T-helper 17 cell (primary cell): ENCODE measurements at regions not wholly inside any gene's neighbourhood (a gene's known extent, or its start where the extent isn't known, plus 50 kb on each side); places are given as distances from the start of the nearest gene placed in this dataset.
"Not testable (repeated sequence)": the region's sequence is repeated elsewhere in the genome, so short reads cannot be mapped to it uniquely, and the experiment has no call there.

ENCODE experiments used
- ATAC-seq: fragments of 150-1000 bp; cut with Tn5 transposase; 2 replicates; pipeline ENCODE4 v1.10.0; 2021; ENCODE audit warnings: mild to moderate bottlenecking, moderate library complexity
- DNase-seq, 3 donors: peaks; one replicate each; pipeline versions ENCODE4 v3.0.0 to v3.0.0-alpha.2; 2020 to 2021
- H3K9me3 ChIP-seq: one replicate; pipeline ENCODE4 v1.7.0; 2013; ENCODE audit warnings: low read length, mild to moderate bottlenecking; ENCODE audit not compliant: control insufficient read depth, poor library complexity, severe bottlenecking
- H3K27ac Mint-ChIP-seq: one replicate; pipeline ENCODE4 v1.8.0; 2022; ENCODE audit warnings: mild to moderate bottlenecking, moderate library complexity, mixed read lengths
- H3K27me3 Mint-ChIP-seq: one replicate; pipeline ENCODE4 v1.8.0; 2022; ENCODE audit warnings: mixed read lengths
- H3K36me3 Mint-ChIP-seq: one replicate; pipeline ENCODE4 v1.8.0; 2022; ENCODE audit warnings: low read depth, mixed read lengths
- H3K4me1 Mint-ChIP-seq: one replicate; pipeline ENCODE4 v1.8.0; 2022; ENCODE audit warnings: mild to moderate bottlenecking, mixed read lengths
- H3K4me3 Mint-ChIP-seq: one replicate; pipeline ENCODE4 v1.8.0; 2022; ENCODE audit warnings: mild to moderate bottlenecking, moderate library complexity, mixed read lengths

GRCh38 chr12:24643120-24644119, 305.5 kb downstream of the BCAT1 start:
- H3K9me3 ChIP-seq: no peaks in the 10 kb centered on the region
- H3K36me3 Mint-ChIP-seq: no peaks in the 10 kb centered on the region
- DNase-seq: no peak
- H3K4me3 Mint-ChIP-seq: no peak overlapping the region
- H3K27ac Mint-ChIP-seq: no peak overlapping the region
- ATAC-seq: no peak
- no peaks in the 10 kb centered on the region for H3K4me1 Mint-ChIP-seq
- no peaks in the 10 kb centered on the region for H3K27me3 Mint-ChIP-seq

GRCh38 chr12:24639641-24640040, 309.3 kb downstream of the BCAT1 start:
- no peak for DNase-seq
- Mint-ChIP-seq H3K36me3 (no peaks in the 10 kb centered on the region), H3K27me3 (no peaks in the 10 kb centered on the region), H3K4me3 (no peak overlapping the region), H3K4me1 (no peaks in the 10 kb centered on the region), H3K27ac (no peak overlapping the region)
- no peak for ATAC-seq
- H3K9me3 ChIP-seq: no peaks in the 10 kb centered on the region

- H3K36me3 Mint-ChIP-seq: no peaks in the 10 kb centered on the region
- H3K4me1 Mint-ChIP-seq: no peaks in the 10 kb centered on the region
- no peaks in the 10 kb centered on the region for H3K27me3 Mint-ChIP-seq
Measured at GRCh38 chr12:24632466-24632865, 316.4 kb downstream of the BCAT1 start.

GRCh38 chr12:24631676-24632426, 317.1 kb downstream of the BCAT1 start:
- no peaks in the 10 kb centered on the region for H3K36me3 Mint-ChIP-seq
- ATAC-seq (no peak), DNase-seq (no peak)
- no peaks in the 10 kb centered on the region for H3K27me3 Mint-ChIP-seq
- no peak overlapping the region for H3K27ac Mint-ChIP-seq
- H3K9me3 ChIP-seq: no peaks in the 10 kb centered on the region
- no peaks in the 10 kb centered on the region for H3K4me1 Mint-ChIP-seq
- H3K4me3 Mint-ChIP-seq: no peak overlapping the region

More at GRCh38 chr12:24632466-24632865, 316.4 kb downstream of the BCAT1 start:
- H3K27ac Mint-ChIP-seq: no peak overlapping the region
- DNase-seq (no peak), ATAC-seq (no peak)
- H3K4me3 Mint-ChIP-seq: no peak overlapping the region
- no peaks in the 10 kb centered on the region for H3K9me3 ChIP-seq

- H3K9me3 ChIP-seq: no peaks in the 10 kb centered on the region
- Mint-ChIP-seq H3K27ac (no peak overlapping the region), H3K4me1 (no peaks in the 10 kb centered on the region), H3K27me3 (no peaks in the 10 kb centered on the region), H3K36me3 (no peaks in the 10 kb centered on the region), H3K4me3 (no peak overlapping the region)
- no peak for DNase-seq
- no peak for ATAC-seq
Measured at GRCh38 chr12:24630856-24631255, 318.0 kb downstream of the BCAT1 start.

- no peaks in the 10 kb centered on the region for H3K9me3 ChIP-seq
- no peak for DNase-seq
- Mint-ChIP-seq H3K36me3 (no peaks in the 10 kb centered on the region), H3K4me1 (no peaks in the 10 kb centered on the region), H3K4me3 (no peak overlapping the region), H3K27ac (no peak overlapping the region), H3K27me3 (no peaks in the 10 kb centered on the region)
- ATAC-seq: no peak
Measured at GRCh38 chr12:24630446-24630845, 318.5 kb downstream of the BCAT1 start.

- ATAC-seq (no peak), DNase-seq (no peak)
- no peak overlapping the region for H3K27ac Mint-ChIP-seq
- no peak overlapping the region for H3K4me3 Mint-ChIP-seq
- H3K9me3 ChIP-seq: no peaks in the 10 kb centered on the region
- H3K27me3 Mint-ChIP-seq: no peaks in the 10 kb centered on the region
- H3K36me3 Mint-ChIP-seq: no peaks in the 10 kb centered on the region
- H3K4me1 Mint-ChIP-seq: no peaks in the 10 kb centered on the region
Measured at GRCh38 chr12:24625103-24625502, 323.8 kb downstream of the BCAT1 start.

- ATAC-seq, H3K9me3 ChIP-seq, H3K36me3 Mint-ChIP-seq, H3K27ac Mint-ChIP-seq, DNase-seq, H3K4me3 Mint-ChIP-seq, H3K27me3 Mint-ChIP-seq, H3K4me1 Mint-ChIP-seq: not testable (repeated sequence)
Measured at GRCh38 chr12:24619954-24620353, 328.9 kb downstream of the BCAT1 start.

GRCh38 chr12:24617471-24617870, 331.4 kb downstream of the BCAT1 start:
- no peaks in the 10 kb centered on the region for H3K27me3 Mint-ChIP-seq
- ATAC-seq (no peak), DNase-seq (no peak)
- H3K9me3 ChIP-seq: no peaks in the 10 kb centered on the region
- no peak overlapping the region for H3K27ac Mint-ChIP-seq
- H3K4me3 Mint-ChIP-seq: no peak overlapping the region
- H3K36me3 Mint-ChIP-seq: no peaks in the 10 kb centered on the region
- no peaks in the 10 kb centered on the region for H3K4me1 Mint-ChIP-seq

- Mint-ChIP-seq H3K4me1 (no peaks in the 10 kb centered on the region), H3K27me3 (no peaks in the 10 kb centered on the region), H3K4me3 (no peak overlapping the region), H3K36me3 (no peaks in the 10 kb centered on the region), H3K27ac (no peak overlapping the region)
- DNase-seq (no peak), ATAC-seq (no peak)
- H3K9me3 ChIP-seq: peaks cover 5% of the 10 kb centered on the region
Measured at GRCh38 chr12:24615967-24616411, 332.9 kb downstream of the BCAT1 start.

- H3K27ac Mint-ChIP-seq: no peak overlapping the region
- peaks cover 5% of the 10 kb centered on the region for H3K9me3 ChIP-seq
- H3K4me3 Mint-ChIP-seq: no peak overlapping the region
- no peaks in the 10 kb centered on the region for H3K27me3 Mint-ChIP-seq
- ATAC-seq (no peak), DNase-seq (no peak)
- H3K4me1 Mint-ChIP-seq: no peaks in the 10 kb centered on the region
- H3K36me3 Mint-ChIP-seq: no peaks in the 10 kb centered on the region
Measured at GRCh38 chr12:24608637-24609285, 340.1 kb downstream of the BCAT1 start.

GRCh38 chr12:24608108-24608507, 340.8 kb downstream of the BCAT1 start:
- Mint-ChIP-seq H3K36me3 (no peaks in the 10 kb centered on the region), H3K27ac (no peak overlapping the region), H3K27me3 (no peaks in the 10 kb centered on the region), H3K4me3 (no peak overlapping the region), H3K4me1 (no peaks in the 10 kb centered on the region)
- DNase-seq: no peak
- peaks cover 5% of the 10 kb centered on the region for H3K9me3 ChIP-seq
- ATAC-seq: no peak

GRCh38 chr12:24605916-24606315, 343.0 kb downstream of the BCAT1 start:
- no peak overlapping the region for H3K4me3 Mint-ChIP-seq
- H3K9me3 ChIP-seq: no peaks in the 10 kb centered on the region
- DNase-seq (no peak), ATAC-seq (no peak)
- H3K27me3 Mint-ChIP-seq: peaks cover 1% of the 10 kb centered on the region
- H3K4me1 Mint-ChIP-seq: peaks cover under 1% of the 10 kb centered on the region
- no peaks in the 10 kb centered on the region for H3K36me3 Mint-ChIP-seq
- H3K27ac Mint-ChIP-seq: no peak overlapping the region
